WI38 (cell line): ENCODE measurements at regions not wholly inside any gene's neighbourhood (a gene's known extent, or its start where the extent isn't known, plus 50 kb on each side); places are given as distances from the start of the nearest gene placed in this dataset.

Source experiments
- H3K4me3 ChIP-seq: 2 replicates; pipeline ENCODE4 v1.5.1; 2011; ENCODE audit warnings: low read depth, mild to moderate bottlenecking, control low read depth, low read length
- TF ChIP-seq, protein P1 (sequence below): IDR thresholded peaks from 2 replicates; pipeline ENCODE4 v1.5.1; 2012; ENCODE audit warnings: low read depth, mild to moderate bottlenecking, control low read depth, low read length

DNA sequence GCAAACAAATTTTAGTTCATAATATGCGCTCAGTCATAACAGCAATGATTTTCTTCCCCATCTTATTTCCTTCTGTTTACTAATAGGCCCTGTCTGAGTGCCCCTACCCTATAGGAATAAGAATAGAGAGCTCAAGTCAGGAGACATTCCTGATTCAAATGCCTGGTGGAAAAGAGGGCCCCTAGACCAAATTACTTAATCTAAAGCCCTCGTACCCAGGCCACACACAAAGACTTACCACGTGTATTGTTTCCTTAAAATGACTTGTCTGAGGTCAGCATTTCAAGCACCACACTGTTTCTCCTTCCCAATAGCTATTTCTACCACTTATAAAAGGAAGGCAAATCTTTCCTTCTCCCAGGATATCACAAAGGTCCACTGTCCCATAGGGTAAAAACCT is 314.9 kb upstream of the TMTC1 start:
- no peak overlapping the region for H3K4me3 ChIP-seq
- TF ChIP-seq, protein P1, sequence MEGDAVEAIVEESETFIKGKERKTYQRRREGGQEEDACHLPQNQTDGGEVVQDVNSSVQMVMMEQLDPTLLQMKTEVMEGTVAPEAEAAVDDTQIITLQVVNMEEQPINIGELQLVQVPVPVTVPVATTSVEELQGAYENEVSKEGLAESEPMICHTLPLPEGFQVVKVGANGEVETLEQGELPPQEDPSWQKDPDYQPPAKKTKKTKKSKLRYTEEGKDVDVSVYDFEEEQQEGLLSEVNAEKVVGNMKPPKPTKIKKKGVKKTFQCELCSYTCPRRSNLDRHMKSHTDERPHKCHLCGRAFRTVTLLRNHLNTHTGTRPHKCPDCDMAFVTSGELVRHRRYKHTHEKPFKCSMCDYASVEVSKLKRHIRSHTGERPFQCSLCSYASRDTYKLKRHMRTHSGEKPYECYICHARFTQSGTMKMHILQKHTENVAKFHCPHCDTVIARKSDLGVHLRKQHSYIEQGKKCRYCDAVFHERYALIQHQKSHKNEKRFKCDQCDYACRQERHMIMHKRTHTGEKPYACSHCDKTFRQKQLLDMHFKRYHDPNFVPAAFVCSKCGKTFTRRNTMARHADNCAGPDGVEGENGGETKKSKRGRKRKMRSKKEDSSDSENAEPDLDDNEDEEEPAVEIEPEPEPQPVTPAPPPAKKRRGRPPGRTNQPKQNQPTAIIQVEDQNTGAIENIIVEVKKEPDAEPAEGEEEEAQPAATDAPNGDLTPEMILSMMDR = no peak

DNA sequence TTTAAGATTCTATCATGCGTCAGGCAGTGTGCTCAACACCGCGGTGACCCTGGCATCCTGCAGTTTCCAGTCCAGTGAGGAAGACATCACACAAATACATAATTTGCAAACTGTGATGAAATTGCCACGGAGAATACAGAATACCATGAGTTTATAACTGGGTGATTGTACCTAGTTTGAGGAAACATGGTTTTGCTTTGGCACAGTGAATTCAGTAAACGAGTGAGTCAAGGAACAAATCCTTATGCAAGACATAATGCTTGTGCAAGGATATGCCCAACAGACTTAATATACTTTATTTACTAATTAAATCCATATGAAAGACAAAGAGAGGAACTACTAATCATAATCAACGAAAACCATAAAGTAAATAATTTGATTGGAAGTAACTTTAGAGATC is 311.8 kb upstream of the TMTC1 start:
- H3K4me3 ChIP-seq = no peak overlapping the region
- TF ChIP-seq, protein P1 = no peak

DNA sequence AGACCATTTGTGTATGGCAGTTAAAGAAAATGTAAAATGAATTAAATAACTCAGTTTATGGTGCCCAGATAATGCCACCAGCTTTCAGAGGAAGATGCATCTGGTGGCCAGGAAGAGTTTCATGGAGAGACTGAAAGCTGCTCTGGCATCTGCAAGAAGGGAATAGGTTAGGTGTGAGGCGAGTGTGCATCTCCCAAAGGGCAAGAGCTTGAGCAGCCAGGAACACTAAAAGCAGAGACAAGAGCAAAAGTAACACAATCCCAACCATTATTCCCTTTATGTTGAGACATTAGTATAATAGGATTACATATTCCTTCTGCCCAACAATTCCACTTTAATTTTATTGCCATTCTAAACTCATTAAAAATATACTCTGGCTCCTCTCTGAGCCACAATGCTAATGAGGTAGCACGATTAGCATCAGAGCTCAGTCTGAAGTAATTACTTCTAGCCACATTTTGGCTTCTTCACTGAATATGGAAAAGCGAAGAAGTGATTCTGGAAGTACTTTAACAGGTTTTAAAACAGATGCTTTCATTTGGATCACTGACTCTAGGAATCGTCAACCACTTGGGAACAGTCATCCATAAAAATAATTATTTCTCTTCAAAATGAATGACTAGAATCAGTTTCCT is 309.4 kb upstream of the TMTC1 start:
- TF ChIP-seq, protein P1 = no peak

DNA sequence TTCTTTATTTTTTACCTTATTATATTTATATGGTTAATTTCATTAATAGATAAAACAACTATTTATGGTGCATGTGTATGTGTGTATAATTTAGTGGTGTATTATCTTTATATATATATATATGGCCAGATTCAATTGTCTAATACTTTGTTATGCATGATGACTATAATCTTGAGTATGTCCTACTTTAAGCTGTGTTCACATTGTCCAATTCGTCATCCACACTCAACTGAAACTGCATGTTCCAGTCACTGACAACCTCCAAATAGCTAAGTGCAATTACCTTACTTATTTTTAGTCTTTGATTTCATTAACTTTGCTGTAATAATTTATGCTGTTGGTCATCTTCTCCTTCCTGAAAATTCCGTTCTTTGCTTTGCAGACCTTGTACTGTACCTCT is 306.5 kb upstream of the TMTC1 start:
- H3K4me3 ChIP-seq = no peak overlapping the region
- TF ChIP-seq, protein P1 = no peak

More for the DNA sequence above, 309.4 kb upstream of the TMTC1 start:
- no peak overlapping the region for H3K4me3 ChIP-seq

DNA sequence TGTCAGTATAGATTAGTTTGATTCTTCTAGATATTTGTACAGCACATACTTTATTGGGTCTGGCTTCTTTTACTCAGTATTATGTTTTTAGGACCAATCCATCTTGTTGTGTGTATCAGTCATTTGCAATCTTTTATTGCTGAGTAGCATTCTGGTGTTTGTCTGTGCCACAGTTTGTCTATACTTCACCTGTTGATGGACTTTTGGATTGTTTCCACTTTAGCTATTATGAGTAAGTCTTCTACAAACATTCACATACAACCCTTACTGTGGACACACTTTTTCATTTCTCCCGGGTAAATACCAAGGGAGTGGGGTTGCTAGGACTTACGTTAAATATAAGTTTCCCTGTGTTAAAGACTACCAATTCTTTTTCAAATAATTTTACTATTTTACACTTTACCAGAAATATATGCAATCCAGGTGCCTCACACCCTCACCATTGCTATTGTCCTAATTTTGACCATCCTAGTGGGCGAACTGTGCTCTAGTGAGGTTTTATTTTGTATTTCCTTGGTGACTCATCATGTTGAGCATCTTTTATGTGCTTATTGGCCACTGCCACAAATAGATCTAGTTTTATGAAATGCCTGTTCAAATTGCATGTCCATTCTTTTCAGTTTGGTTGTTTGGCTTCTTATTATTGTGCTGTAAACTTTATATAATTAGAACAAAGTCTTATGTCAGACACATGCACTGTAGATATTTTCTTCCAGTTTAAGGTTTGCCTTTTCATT is 304.7 kb upstream of the TMTC1 start:
- TF ChIP-seq, protein P1 = no peak
- no peak overlapping the region for H3K4me3 ChIP-seq

DNA sequence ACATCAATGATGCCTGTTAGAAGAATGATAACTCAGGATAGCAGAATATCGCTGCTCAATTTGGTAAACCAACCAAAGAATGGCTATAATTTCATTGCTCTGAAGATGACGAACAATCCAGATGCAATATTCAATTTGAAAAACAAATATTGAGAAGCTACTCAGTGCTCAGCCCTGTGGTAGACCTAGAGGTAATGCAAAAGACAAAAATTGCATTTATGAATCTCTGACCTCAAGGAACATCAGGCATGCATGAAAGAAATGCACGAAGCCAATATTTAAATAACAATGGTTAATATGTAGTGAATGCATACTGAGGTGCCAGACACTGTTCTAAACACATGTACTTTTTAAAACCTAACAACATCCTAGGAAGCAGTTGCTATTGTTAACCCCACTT is 298.6 kb upstream of the TMTC1 start:
- TF ChIP-seq, protein P1 = no peak

DNA sequence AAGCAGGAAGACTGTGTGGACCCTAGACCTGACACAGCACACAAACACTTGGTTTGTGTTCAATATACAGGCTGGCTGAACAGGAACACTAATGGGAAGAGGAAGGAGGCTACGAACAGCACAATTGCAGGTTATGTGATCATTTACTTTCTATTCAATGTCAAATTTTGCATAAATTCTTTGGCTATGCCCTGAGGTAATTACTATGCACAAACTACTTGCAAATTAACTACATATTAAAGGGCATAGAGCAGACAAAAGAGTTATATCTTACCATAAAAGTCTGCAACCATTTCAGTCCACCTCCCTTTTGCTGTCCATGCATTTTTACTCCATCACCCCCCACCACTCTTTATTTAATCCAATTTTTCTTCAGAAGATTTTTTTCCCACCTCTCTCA is 291.2 kb upstream of the TMTC1 start:
- H3K4me3 ChIP-seq = no peak overlapping the region
- TF ChIP-seq, protein P1 = no peak

More for the DNA sequence above, 298.6 kb upstream of the TMTC1 start:
- H3K4me3 ChIP-seq = no peak overlapping the region
